RPMI8226 (cell line): ENCODE measurements at regions not wholly inside any gene's neighbourhood (a gene's known extent, or its start where the extent isn't known, plus 50 kb on each side); places are given as distances from the start of the nearest gene placed in this dataset.

ENCODE experiments used
- DNase-seq: peaks from one replicate; pipeline ENCODE4 v3.0.0-alpha.2; 2015

DNA sequence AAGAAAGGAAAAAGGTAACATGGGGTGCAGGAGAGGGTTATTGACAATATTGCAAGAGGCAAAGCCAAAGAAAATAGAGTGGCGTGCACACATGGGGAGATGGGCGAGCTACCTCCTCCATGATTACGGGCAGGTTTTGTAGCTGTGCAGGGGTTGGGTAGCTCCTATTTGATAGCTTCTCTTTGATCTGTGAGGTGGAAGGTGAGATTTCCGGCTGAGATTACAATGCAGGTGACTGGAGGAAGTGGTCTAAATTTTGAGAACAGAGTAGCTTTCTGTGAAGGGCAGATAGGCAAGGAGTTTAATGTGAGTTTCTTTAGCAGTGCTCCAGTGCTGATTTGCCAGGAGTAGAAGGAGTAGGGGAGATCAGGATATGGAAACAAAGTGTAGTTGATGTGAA, 263.4 kb downstream of the PLA2G4A start:
- DNase-seq, result no peak

DNA sequence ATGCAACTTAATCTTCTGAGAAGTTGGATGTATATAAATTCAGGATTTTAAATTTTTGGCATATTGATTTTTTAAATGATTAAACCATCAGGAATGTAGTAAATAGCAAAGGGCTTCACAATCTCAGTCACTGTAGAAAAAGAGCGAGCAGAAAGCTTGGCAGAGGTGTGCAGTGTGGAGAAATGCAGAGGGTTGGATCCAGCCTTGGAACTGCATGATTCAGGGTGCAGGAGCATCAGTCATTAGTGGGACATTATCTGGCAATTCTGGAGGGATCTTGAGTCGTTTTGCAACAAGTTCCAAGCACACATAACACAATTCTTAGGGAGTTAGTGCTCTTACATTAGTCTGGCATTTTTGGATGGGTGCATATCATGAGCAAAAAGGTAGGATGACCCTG, 267.9 kb downstream of the PLA2G4A start:
- no peak for DNase-seq

DNA sequence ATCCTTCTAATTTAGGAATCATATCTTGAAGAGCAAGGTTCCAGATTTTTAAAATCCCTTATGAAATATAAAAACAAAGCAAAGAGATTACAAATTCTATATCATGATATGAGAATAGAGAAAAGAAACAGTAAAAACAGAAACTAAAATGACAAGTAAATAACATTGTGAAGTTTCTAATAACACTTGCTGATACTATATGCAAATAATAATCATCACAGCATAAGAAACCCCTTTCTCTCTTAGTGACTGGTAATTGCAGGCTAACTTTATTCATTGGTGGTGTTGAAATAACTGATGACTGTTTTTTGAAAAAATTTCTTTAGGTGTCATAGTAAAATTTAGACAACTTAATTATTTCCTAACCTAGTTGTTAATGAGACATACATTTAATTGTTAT, 281.6 kb downstream of the PLA2G4A start:
- no peak for DNase-seq

DNA sequence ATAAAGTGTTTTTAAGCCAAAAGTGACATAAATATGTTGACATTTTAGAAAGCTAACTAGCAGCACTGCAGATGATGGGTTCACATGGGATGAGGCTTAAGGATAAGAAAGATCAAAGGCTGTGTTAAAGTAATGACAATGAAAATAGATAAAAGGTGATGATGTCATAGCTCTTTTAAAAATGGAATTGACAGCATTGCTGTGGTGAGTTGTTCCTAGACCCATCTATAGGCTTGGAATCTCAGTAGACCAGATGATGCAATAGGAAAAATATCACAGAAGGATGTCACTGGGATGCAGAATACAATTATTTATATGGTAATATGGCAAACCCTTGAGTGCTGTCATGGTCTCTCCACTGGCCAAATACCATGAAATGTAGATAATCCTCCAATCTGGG, 286.0 kb downstream of the PLA2G4A start:
- DNase-seq, result no peak

DNA sequence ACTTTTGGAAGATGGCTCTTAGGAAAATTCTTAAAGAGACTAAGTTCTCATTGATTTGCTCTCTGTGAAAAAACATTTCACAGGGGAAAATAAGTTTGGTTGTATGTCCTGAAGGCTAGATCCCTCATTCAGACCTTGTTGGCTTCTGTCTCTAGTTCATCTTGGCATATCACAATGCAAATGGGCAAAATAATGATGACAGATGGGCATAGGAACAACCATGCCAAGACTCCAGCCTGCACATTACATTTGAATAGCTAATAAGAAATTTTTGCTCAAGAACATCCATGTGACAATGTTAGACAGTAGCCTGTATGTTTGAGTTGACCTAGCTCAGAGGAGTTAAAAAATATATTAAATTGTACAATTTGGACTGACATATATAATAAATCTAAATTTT, 292.9 kb downstream of the PLA2G4A start:
- no peak for DNase-seq

DNA sequence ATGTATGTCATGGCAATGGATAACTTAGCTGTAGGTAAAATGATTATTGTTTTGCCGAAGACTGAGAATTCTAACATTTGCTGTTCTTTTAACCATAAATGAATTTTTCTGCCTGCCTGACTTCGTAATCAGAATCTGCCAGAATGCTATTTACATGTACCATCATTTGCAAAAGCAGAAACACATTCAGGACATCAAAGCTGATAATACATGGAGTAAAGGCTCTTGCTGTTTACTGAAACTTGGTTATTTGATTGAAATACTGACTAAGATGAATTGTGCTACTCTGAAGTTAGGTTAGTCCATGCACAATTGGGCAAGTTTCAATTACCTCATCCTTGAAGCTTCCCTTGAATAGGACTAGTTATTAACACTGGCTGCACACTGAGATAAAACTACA, 293.8 kb downstream of the PLA2G4A start:
- DNase-seq, result no peak

DNA sequence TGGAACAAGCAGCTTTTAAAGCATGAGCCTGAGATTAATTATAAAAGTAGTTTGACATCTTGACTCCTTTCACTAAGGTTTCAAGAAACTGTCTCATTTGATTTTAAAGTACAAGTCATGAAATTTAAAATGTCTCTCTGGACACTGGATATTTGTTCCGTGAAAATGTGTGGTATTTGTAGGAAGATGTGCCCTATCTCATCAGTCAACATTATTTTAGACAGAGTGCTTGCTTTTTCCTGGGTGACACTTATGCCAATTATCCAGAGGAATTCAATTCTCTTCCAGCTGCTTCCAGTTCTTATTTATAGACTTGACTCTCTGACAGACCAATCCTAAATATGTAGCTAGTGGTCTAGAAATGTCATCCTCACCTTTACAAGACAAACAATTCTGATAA, 300.4 kb downstream of the PLA2G4A start:
- DNase-seq, result no peak

DNA sequence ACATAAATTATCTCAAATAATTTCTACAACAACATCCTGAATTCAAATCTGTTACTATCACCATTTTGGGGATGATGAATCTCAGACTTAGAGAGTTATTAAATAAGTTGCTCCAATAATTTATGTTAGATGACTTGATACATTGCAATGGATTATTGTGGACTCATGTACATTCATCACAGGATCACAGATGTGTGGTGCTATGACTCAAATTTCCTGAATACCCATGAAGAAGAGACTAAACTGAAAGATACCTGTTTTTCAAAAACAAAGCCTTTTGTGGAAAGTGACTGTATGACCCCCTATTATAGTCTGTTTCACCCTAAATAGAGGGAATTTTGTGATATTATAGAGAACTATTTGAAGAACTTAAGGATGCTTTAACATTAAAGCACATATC, 315.0 kb downstream of the PLA2G4A start:
- no peak for DNase-seq

DNA sequence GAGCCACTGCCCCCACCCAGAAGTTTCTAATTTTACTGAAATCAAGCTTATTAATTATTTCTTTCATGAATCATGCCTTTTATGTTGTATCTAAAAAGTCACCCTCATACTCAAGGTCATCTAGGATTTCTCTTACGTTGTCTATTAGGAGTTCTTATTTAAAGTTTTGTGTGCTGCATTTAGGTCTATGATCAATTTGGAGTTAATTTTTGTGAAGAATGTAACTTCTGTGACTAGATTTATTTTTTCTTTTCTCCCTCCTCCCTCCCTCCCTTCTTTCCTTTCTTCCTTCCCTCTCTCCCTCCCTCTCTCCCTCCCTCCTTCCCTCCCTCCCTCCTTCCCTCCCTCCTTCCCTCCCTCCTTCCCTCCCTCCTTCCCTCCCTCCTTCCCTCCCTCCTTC, 317.6 kb downstream of the PLA2G4A start:
- DNase-seq, result no peak

DNA sequence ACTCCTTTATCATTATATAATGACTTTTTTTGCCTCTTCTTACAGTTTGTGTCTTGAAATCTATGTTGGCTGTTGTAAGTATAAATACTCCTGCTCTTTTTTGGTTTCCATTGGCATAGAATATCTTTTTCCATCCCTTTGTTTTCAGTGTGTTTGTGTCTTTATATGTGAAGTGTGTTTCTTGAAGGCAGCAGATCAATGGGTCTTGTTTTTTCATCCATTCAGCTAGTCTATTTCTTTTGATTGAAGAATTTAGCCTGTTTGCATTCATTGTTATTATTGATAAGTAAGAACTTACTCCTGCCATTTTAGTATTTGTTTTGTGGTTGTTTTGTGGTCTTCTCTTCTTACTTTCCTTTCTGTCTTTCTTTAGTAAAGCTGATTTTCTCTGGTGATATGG, 322.8 kb downstream of the PLA2G4A start:
- DNase-seq, result no peak

DNA sequence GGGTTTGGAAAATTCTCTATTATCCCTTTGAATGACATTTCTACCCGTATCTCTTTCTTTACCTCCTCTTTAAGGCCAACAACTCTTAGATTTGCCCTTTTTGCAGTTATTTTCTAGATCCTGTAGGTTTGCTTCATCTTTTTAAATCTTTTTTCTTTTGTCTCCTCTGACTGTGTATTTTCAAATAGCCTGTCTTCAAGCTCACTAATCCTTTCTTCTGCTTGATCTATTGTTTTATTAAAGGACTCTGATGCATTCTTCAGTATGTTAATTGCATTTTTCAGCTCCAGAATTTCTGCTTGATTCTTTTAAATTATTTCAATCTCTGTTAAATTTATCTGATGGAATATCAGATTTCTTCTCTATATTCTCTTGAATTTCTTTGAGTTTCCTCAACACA, 324.3 kb downstream of the PLA2G4A start:
- no peak for DNase-seq

DNA sequence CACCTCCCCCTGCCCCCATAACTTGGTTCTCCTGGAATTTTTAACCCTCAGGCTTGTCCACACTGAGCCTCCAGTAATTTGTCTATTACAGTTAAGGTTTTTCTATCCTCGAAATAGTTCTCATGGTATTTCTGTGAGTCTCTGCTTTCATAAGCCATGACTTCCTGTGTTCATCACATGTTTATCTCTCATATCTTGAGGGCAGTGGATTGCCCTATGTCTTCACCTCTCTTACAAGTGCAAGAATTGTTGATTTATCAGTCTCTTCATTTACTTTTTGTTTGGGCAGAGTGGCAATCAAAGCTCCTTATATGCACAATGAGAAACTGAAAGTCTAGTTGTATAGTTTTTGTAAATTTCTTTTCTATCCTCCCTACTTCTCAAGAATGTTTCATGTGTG, 328.4 kb downstream of the PLA2G4A start:
- DNase-seq, result no peak

DNA sequence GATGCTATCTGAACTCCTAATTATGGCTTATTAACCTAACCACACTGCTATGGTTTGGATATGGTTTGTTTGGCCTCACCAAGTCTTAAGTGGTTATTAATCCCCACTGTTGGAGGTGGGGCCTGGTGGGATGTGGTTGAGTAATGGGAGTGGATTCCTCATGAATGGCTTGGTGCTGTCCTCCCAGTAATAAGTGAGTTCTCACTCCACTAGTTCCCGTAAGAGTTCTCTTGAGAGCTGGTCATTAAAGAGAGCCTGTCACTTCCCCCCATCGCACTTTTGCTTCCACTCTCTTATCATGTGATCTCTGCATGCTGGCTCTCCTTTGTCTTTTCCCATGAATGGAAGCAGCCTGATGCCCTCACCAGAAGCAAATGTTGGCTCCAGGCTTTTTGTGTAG, 328.8 kb downstream of the PLA2G4A start:
- no peak for DNase-seq

DNA sequence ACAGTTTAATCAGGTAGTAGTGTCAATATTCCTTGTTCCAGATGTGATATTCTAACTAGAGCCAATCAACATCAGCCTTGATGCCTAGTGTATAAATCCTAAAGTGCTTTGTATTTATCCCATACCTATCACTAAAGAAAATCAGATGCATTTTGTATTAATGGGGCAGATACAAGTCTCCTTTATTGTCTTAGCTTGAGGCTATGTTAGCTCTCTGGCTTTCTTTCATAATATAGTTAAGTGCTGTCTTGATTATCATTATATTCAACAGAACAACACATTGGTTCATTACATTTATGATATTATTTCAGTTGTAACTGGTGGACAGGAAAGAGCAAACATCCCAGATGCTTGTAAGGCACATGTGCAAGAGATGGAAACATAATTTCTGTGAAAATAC, 338.8 kb downstream of the PLA2G4A start:
- no peak for DNase-seq

DNA sequence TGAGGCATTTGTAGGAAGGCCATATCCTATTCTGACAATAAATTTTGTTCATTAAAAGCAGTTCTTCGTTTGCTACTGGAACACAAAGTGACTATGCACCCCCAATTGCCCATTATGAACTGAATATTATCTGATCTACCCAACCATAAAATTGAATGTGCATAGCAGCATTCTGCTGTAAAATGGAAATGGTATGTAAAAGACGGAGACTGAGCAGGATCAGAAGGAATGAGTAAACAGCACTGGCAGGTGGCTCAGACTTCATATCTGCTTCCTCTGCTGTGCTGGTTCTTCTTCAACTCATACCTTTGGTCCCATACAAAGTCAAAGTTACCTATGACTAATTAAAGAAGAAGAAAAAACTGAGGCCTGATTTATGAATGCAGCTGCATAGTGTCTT, 339.5 kb downstream of the PLA2G4A start:
- no peak for DNase-seq

DNA sequence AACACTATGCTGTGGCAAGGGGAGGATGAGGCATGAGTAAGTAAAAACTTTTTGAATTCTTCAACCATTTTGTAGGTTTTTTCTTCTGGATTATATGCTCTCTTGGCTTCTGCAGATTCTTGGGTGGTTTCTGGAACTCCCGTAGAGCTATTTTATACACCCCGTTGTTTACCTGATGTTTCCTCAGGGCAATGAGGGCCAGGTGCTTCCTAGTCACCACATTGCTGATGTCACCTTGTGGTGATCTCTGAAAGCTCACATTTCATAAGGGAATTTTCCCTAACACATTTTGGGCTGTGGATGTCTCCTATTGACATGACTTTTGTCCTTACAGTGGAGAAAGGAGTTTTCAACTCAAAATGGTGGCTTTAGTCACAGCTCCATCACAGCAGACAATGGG, 356.6 kb downstream of the PLA2G4A start:
- DNase-seq, result peak; percentile 79

DNA sequence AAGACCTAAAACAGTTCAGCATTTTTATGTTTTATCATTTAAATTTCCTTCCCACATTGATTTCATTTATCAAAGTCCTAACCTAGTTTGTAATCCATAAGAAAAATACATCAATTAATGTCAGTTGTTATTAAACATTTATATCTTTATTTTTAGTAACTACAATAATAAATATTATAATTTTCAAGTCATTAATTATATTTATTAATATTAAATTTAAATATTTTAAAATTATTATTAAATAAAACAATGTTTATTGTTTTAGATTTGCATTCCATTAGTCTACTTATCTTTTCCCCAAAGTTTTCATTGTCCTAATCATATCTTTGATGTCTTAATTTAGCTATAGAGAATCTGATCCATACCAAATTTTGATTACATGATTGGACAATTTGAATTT, 368.9 kb downstream of the PLA2G4A start:
- no peak for DNase-seq

DNA sequence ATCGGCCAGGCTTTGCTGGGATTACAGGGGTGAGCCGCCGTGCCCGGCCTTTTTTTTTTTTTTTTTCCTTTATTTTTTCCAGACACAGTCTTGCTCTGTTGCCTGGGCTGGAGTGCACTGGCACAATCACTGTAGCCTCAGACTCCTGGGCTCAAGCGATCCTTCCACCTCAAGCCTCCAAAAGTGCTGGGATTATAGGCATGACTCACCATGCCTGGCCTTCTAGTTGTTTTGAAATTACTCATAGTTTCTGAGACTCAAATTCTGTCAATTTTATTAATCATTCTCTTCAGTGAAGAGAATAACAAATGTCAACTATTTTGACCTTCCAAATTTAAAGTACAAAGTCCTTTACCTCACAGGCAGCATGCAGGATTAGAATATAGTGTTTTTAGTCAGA, 374.5 kb downstream of the PLA2G4A start:
- DNase-seq, result no peak

DNA sequence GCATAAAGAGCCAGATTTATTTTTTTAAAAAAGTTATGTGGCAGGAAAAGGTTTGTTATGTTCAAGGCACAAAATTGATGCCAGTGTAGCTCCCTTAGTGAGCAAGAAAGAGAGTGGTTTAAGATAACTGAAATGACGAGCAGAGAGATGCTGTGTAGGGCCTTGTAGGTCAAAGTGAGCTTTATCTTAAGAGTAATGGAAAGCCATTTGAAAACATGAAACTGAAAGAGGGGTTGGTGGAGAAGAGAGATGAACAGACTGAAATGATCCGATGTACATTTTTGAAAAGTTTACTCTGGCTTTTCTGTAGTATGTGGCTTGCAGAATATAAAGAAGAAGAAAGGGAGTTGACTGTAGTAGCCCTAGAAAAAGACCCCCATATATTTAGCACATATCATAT, 383.6 kb downstream of the PLA2G4A start:
- DNase-seq, result no peak

DNA sequence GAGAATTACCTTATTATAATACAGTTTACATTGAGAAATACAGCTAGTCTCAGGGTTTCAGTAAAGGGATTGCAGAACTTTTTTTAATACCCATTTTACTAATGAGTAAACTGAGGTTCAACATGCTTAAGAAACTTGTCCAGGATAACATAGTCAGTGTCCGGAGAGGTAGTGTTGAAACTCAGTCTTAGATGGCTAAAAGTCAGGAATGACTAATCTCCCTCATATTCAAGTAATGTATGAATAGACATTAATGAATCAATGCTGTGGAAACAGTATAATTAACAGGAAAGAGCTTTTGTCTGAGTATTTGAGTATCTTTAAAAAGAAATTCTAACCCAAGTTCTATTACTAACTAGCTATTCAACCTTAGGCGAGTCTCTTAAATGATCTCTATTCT, 397.6 kb downstream of the PLA2G4A start:
- DNase-seq, result no peak

DNA sequence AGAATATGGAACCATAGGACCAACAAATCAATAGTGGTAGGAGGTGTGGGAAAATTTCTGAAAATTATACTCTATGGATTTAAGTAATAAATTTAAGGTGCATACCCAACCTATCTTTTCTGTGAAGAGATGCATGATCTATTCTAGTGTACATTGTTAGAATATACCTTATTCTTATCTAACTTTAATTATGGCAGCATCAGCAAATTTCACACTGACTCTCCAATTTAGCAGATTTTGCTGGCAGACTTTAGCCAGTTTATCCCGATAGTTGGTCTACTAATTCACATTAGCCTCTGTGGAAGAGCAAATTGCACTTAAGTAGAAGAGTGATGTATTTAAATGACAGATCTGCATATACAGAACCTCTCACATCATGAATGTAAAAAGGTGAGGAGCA, 400.0 kb downstream of the PLA2G4A start:
- DNase-seq, result no peak

DNA sequence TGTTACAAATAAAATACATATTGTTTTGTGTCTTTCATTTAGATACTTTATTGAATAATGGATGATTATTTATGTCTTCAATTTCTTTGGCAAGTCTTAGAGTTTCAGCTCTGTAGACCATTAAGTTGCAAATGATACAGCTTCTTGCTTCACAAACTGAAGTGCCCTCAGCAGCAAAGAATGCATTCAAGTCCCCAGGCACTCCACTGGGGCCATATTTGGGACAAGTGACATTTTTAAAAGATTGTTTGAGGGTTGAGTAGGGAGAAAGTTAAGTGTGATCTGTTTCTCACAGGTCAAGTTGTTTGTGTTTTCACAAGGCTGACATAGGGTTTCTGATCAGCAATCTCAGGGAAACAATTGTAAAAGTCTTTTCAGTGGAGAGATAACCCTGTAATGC, 400.7 kb downstream of the PLA2G4A start:
- no peak for DNase-seq

DNA sequence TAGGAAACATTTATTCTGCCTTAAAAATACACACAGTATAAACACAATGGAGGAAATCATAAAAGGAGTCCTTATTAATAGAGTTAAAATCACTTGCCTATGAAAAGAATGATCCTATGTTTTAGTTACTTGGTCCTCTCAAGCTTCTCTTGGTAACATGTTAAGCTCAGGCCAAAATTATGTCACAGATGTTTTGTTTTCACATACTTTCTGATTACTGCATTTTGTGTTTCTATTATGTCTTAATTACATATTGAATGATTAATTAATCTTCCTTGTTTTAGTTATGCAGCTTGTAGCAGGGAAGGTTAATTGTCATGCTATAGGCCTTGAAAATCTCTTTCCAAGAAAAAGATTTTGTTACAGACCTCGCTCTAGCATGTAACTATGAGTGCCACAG, 406.0 kb downstream of the PLA2G4A start:
- no peak for DNase-seq

DNA sequence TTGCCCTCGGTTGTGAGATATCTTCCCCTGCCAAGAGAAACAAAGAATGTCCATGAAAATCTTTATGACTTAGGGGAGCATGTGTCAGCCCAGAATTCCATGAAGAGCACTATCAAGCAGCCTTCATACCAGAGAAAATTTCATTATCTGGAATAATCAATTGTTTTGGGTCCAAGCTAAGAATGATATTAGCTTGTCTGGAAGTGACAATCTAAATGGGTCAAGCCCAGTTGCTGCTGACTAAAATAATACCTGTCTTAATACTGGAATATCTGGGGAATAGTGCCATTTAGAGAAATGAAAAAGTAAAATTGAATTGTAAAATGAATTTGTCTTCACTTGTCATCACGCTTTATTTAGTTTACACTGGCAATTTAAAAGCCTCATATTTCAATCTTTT, 407.4 kb downstream of the PLA2G4A start:
- DNase-seq, result no peak

DNA sequence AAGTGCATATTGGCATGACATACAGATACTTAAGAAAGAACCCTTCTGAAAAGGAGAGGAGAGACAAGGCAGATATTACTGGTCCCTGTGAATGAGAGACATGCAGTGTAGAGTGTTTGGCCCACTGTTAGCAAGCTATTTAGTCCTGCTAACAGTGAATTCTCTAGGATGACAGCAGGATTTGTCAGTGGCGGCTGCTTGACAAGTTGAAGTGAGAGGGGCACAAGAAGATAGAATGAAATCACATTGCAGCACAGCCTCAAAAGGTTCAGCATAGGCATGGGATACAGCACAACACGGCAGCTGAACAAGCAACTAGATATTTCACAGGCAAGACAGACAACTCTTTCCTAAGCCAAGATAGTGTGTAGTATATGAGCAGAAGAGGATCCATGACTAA, 407.9 kb downstream of the PLA2G4A start:
- no peak for DNase-seq

DNA sequence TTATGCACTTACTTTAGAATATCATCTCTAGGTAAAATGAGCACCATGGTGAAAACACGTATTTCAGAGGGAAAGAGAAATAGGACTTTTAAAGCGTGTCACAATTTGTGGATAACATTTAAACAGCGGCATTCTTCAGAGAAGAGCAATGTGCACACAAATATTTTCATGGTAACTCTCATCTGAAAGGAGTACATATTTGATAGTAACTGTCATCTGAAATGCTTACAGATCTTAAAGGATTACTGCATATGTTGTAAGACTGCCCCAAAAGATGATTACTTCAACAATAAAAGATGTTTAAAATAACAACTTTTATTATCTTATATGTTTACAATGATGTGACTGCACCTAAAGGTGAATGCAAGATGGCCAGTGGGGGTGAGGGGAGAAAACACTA, 408.8 kb downstream of the PLA2G4A start:
- no peak for DNase-seq

DNA sequence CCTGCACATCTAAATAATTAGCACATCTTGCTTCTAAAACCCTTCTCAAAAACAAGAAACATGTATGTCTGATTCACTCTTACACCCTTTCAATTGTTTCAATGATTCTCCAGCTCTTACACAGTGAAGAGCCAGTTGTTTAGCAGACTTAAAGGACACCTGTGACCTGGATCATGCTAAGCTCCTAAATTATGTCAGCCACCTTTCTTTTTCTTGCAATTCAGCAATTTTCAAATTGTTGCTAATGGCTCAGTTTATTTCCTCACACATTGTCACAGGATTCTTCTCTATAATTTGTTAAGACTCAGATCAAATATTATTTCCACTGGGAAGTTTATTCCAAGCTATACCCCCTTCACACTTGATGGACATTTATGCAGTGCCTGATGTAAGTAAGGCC, 413.2 kb downstream of the PLA2G4A start:
- peak; percentile 55 for DNase-seq
